Renal cortical epithelial cell (primary cell): ENCODE measurements at regions not wholly inside any gene's neighbourhood (a gene's known extent, or its start where the extent isn't known, plus 50 kb on each side); places are given as distances from the start of the nearest gene placed in this dataset.

Experiments
- DNase-seq: peaks from one replicate; pipeline ENCODE4 v3.0.0-alpha.2; 2011; ENCODE audit warnings: low read depth

DNA sequence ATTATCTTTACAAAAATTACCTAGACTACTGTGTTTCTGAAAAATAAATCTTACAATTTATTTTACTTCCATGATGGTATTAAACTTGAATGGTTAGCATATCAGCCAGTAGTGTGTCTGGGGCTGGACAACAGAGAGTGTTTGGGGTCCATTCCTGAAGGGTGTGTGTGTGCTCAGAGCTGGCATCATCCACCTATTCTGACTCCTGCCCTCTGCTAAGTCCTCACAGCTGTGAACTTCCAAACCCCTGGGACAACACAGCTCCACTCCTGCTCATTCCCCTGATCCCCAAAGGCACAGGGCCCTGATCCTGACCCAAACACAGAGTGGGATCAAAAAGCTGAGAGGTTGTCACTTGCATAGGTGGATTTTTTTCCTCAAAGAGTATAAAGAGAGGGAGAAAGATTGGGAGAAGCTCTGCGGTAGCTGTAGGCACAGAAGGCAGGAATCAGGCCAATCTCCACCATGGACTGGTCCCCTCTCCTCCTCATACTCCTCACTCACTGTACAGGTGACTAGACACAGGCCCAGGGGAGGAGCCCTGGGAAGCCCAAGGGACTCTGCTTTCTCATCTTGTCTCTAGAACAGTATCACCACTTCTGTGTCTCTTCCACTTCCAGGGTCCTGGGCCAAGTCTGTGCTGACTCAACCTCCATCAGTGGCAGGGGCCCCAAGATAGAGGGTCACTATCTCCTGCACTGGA lies 55.7 kb upstream of the TOP3B start:
- no peak for DNase-seq

DNA sequence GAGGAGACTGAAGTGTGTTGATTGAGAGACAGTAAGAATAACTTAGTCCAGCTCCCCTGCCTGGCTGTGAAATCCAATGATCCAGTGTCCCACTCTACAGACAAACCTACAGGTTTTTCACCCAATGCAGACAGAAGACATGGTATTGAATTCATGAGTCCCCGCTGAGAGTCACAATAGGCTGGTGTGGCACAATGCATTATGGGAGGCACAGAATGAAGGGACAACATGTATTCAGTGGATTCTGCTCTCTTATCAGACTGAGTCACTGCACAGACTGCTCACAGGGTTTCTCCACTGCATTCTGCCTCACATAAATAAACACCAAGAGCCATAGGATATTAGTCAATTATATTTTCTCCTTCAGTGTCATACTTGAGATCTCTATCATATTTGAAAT lies 55.2 kb upstream of the TOP3B start:
- no peak for DNase-seq

DNA sequence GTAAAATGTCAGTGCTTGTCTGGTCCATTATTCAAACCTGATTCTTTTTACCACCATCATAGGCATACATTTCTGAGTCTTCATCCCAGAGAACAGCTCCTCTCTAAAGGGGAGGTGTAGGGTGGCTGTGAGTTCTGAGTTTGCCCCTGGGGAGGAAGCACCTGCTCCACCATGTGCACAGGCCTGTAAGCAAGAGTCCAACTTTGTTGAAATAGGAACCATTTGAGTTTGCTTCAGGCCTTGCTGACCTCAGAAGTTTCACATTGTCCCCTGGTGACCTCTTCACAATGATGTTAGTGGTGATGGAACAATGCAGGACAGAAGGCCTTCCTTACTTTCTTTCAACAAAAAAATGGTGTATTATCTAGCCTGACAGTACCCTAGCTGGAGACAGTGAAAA lies 54.6 kb upstream of the TOP3B start:
- DNase-seq: no peak

DNA sequence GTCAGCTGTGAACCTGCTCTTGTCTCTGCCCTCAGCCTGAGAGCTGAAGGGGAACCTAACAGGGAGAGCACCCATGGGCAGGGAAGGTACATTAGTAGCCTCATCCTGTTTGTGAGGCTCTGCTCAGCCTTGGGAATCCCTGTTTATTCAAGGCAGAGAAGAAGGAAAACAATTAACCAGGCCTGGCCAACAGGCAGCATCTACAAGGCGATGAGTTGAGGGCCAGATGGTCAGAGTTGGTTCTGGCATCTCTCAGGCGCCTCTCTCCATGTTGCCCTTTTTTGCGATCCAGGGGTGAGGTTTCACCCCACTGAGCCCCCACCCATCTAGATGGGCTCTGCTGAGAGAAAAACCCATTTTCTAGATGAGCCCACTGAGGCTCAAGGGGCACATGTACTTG lies 54.0 kb upstream of the TOP3B start:
- no peak for DNase-seq

DNA sequence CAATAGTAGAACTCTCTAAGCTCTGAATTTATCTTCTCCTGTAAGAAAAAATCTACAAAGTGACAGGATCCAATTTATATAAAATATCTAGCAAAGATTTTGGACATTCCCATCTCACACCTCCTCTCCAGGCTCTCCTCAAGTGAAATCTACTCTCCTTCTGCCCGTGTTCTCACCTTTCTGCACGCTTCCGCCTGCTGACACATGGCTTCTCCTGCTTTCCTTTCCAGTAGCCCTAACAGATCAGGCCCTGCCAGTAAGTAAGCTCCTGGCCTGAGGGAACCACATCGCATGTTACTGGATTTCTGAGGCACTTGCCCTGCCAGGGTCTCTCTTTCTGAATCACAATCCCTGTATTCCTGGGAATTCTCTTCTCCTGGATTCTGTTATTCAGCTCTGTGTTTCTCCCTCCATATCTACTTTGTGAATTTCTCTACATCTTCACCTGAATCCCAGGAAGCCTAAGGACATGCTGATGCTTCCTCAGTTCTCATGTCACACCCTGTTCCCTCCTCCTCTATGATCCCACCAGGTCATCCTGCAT lies 53.3 kb upstream of the TOP3B start:
- DNase-seq: no peak

DNA sequence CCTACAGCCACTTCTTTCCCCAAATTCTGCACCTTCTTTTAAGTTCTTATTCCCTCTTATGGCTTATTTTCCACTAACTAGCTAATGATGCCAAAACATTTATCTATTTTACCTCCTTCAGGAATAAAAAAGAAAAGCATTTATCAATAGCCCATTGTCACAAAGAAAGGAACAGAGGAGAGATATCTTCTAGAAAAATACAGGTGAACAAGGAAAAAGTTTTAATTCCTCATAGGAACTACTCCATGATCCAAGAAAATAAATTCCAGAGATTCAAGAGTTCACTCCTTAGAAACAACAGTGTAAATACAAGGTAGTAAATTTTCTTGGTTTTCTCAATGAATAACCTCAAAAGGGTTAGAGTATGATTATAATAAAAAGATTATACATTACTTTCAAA lies 52.6 kb upstream of the TOP3B start:
- DNase-seq: no peak

DNA sequence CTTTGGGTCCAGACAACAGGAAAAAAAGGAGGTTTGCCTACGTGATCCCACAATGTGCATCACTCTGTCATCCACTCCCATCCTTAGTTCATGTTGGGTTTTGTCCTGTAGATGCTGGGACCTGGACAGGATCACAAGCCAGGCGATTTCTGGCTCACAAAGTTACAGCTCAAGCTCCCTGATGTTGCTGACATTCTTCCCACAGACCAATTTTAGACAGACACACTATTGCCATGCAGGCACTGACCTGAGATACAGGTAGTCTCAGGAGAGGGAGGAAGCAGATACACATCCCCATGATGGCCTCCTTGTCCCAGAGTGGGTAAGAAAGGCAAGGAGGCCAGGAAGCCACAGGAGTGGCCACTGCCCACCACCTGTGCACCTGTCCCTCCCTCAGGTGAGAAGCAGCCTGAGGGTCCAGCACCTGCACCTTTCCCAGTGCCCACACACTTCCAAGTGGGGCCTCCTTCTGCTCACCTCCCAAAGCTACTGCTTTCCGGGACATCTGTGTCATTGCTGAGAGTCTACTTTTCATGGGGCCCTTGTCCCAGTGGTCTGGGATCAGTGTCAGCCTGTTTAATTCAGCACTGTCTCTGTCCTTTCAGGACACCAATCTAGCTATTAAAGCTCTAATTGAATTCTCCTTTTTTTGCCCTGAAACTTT lies 52.0 kb upstream of the TOP3B start:
- no peak for DNase-seq

DNA sequence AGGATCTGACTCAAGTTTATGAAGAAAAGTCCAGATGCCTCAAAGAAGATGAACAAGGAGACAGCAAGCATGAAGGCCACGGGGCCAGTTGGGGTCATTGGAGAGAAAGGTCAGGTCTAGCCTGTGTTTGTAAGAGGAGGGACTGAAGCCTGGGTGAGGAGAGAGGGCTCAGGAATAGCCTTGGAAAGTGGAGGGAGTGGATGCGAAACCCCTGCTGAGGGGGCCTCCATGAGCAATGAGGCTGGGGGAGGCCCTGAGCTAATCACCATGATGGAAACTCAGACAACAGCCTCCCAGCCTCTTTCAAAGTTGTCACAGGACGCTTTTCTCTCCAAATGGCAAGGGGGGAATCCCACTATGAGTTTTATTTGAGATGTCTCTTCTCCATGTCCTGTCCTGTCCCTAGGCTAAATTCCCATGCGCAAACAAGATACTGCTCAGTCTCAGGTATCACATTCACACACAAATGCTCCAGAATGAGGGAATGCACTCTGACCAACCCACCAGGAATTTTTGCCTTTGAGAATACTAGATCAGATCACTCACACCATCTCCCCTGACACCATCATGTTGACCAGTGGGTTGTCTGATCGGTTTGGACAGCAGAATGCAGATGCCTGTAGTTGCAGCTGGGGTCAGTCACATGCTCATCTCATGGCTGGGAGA lies 51.3 kb upstream of the TOP3B start:
- no peak for DNase-seq

DNA sequence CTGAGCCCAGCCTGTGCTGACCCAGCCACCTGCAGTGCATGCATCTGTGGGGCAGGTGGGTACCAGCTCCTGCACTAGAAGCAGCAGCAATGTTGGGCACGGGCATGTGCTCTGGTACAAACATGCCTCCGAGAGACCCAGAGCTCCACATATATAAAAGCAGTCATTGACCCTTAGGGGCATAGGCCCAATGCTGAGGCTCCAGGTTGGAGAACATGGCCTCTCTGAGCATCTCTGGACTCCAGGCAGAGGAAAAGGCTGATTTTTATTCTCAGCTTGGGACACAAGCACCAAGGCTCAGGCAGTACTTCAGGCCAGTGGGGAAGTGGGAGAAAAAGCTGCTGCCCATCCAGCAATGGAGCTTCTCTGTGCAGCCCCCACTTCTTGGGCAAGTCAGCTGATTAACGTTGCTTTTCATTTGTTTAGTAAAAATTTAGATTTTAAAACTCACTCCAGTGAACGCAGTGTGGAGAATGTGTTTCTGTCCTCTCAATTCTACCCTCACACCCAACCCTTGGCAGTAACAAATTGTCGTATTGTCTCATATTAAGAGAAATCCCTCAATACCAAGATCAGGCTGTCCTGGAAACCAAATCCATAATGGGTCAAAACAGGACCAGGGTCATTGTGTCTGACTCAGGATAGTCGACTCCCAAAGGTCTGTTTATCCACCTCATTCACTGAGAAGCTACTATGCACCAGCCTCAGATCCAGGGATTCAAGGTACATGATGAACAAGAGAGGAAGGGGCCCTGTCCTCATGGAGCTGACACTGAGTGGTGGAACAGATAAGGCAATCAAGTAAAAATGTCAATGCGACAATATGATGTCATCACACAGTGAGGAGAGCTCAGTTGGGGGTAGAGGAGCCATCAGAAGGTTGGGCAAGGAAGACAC lies 50.6 kb upstream of the TOP3B start:
- no peak for DNase-seq

DNA sequence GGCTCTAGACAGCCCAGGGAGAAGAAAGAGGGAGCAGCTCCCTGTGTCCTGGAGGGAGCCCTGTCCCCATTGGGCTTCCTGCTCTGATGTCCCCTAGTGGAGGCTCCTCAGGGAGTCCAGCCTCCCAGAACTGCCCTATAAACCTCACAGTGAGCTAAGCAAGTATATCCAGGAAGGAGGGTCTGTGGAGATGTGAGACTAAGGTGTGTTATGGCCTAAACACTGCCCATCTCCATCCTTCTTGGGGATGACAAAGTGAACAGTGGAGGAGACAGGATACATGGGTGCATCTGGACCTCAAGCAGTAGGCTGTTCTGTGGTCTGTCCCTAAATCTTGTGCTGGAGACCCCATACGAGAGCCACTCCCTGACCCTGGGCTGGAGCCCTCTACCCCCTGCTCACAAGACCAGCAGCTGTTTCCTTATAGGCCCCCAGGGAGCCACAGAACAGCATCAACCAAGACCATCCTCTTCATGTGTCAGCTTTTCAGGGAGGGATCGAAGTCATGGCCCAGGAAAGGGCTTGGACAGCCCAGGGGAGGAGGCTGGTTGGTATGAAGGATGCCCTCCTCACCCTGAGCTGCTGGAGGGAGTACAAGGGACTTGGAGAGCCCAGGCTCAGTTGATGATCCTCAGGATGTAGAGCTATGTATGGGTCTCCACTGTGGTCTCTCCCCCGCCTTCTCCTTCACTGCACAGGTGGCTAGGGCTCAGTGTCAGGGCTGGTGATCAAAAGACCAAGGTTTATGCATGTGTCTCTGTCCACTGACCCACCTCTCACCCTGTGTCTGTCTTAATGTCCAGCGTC lies 49.7 kb upstream of the TOP3B start:
- DNase-seq: no peak
